SK-N-SH treated with all-trans-retinoic acid at 6 μM for 48 hours (cell line): ENCODE measurements at regions not wholly inside any gene's neighbourhood (a gene's known extent, or its start where the extent isn't known, plus 50 kb on each side); places are given as distances from the start of the nearest gene placed in this dataset.

Source experiments
- ATAC-seq: fragments of 200-7000 bp; cut with Tn5 transposase; 3 replicates; pipeline ENCODE4 v1.9.1; 2020; ENCODE audit warnings: mild to moderate bottlenecking, moderate library complexity
- ARNTL ChIP-seq: fragments of 450-650 bp; formaldehyde crosslinking; IDR thresholded peaks from 2 replicates; pipeline ENCODE4 v1.5.0; 2020; ENCODE audit warnings: low read depth, mild to moderate bottlenecking, moderate library complexity, borderline replicate concordance
- BACH2 ChIP-seq: fragments of 250-450 bp; sonication (Bioruptor Pico); IDR thresholded peaks from 2 replicates; pipeline ENCODE4 v1.9.0; 2021; ENCODE audit warnings: mild to moderate bottlenecking, borderline replicate concordance
- CREB5 ChIP-seq: fragments of 250-450 bp; sonication (Bioruptor Pico); IDR thresholded peaks from 2 replicates; pipeline ENCODE4 v1.5.1; 2020; ENCODE audit warnings: low read depth, mild to moderate bottlenecking, moderate library complexity
- CSDC2 ChIP-seq: fragments of 250-450 bp; sonication (Bioruptor Pico); IDR thresholded peaks from 2 replicates; pipeline ENCODE4 v1.5.0; 2020; ENCODE audit warnings: mild to moderate bottlenecking, moderate library complexity
- CSRNP3 ChIP-seq: fragments of 250-450 bp; sonication (Bioruptor Pico); IDR thresholded peaks from 2 replicates; pipeline ENCODE4 v1.5.1; 2021; ENCODE audit warnings: mild to moderate bottlenecking, moderate library complexity
- ESRRG ChIP-seq: fragments of 250-450 bp; sonication (Bioruptor Pico); IDR thresholded peaks from 2 replicates; pipeline ENCODE4 v1.6.1; 2021; ENCODE audit warnings: mild to moderate bottlenecking
- ISL1 ChIP-seq: fragments of 250-450 bp; sonication (Bioruptor Pico); IDR thresholded peaks from 2 replicates; pipeline ENCODE4 v2.1.2; 2022; ENCODE audit warnings: mild to moderate bottlenecking, moderate library complexity
- OSR1 ChIP-seq: fragments of 250-450 bp; sonication (Bioruptor Pico); IDR thresholded peaks from 2 replicates; pipeline ENCODE4 v1.8.0; 2022; ENCODE audit warnings: moderate library complexity, mild to moderate bottlenecking, inconsistent platforms
- POU6F1 ChIP-seq: fragments of 250-450 bp; sonication (Bioruptor Pico); IDR thresholded peaks from 2 replicates; pipeline ENCODE4 v1.8.0; 2021; ENCODE audit warnings: low read depth, mild to moderate bottlenecking, moderate library complexity, borderline replicate concordance
- PPARA ChIP-seq: fragments of 250-450 bp; sonication (Bioruptor Pico); IDR thresholded peaks from 2 replicates; pipeline ENCODE4 v1.5.0; 2020; ENCODE audit warnings: mild to moderate bottlenecking, borderline replicate concordance
- RARB ChIP-seq: fragments of 250-450 bp; sonication (Bioruptor Pico); IDR thresholded peaks from 2 replicates; pipeline ENCODE4 v1.8.0; 2021; ENCODE audit warnings: mild to moderate bottlenecking, moderate library complexity
- SNAI2 ChIP-seq: fragments of 250-450 bp; sonication (Bioruptor Pico); IDR thresholded peaks from 2 replicates; pipeline ENCODE4 v1.5.0; 2020; ENCODE audit warnings: mild to moderate bottlenecking, moderate library complexity
- TCF4 ChIP-seq: fragments of 250-450 bp; sonication (Bioruptor Pico); IDR thresholded peaks from 2 replicates; pipeline ENCODE4 v1.8.0; 2021; ENCODE audit warnings: mild to moderate bottlenecking, moderate library complexity, borderline replicate concordance
- TOX ChIP-seq: fragments of 250-450 bp; sonication (Bioruptor Pico); IDR thresholded peaks from 2 replicates; pipeline ENCODE4 v1.8.0; 2021; ENCODE audit warnings: mild to moderate bottlenecking, moderate library complexity, borderline replicate concordance
- TSHZ2 ChIP-seq: fragments of 250-450 bp; sonication (Bioruptor Pico); IDR thresholded peaks from 2 replicates; pipeline ENCODE4 v1.5.0; 2020; ENCODE audit warnings: mild to moderate bottlenecking, moderate library complexity
- ZC3H10 ChIP-seq: fragments of 250-450 bp; sonication (Bioruptor Pico); IDR thresholded peaks from 2 replicates; pipeline ENCODE4 v1.5.1; 2021; ENCODE audit warnings: mild to moderate bottlenecking, moderate library complexity
- ZFP3 ChIP-seq: fragments of 250-450 bp; sonication (Bioruptor Pico); IDR thresholded peaks from 2 replicates; pipeline ENCODE4 v1.5.0; 2020; ENCODE audit warnings: mild to moderate bottlenecking, moderate library complexity
- ZFP30 ChIP-seq: fragments of 450-650 bp; formaldehyde crosslinking; IDR thresholded peaks from 2 replicates; pipeline ENCODE4 v1.5.0; 2022; ENCODE audit warnings: mild to moderate bottlenecking, moderate library complexity
- ZNF565 ChIP-seq: fragments of 450-650 bp; formaldehyde crosslinking; conservative IDR thresholded peaks from 2 replicates; pipeline ENCODE4 v1.5.0; 2020; ENCODE audit warnings: low read depth, mild to moderate bottlenecking, moderate library complexity
- ZNF70 ChIP-seq: fragments of 450-650 bp; formaldehyde crosslinking; IDR thresholded peaks from 2 replicates; pipeline ENCODE4 v1.5.0; 2020; ENCODE audit warnings: mild to moderate bottlenecking, moderate library complexity
- ZNF8 ChIP-seq: fragments of 450-650 bp; formaldehyde crosslinking; IDR thresholded peaks from 2 replicates; pipeline ENCODE4 v1.5.0; 2020; ENCODE audit warnings: mild to moderate bottlenecking, moderate library complexity

GRCh38 chr11:112448806-112449205 is 188.1 kb upstream of the PLET1 start:
- TF ChIP-seq CSRNP3 (CRISPR knock-in tag) (no peak), TSHZ2 (CRISPR knock-in tag) (no peak), POU6F1 (CRISPR knock-in tag) (no peak), CREB5 (no peak), SNAI2 (CRISPR knock-in tag) (no peak), ZFP30 (no peak), BACH2 (CRISPR knock-in tag) (no peak), ARNTL (CRISPR knock-in tag) (no peak), ZNF8 (CRISPR knock-in tag) (no peak), TCF4 (no peak), PPARA (CRISPR knock-in tag) (no peak), ZFP3 (no peak), OSR1 (CRISPR knock-in tag) (no peak), CSDC2 (CRISPR knock-in tag) (no peak), ESRRG (CRISPR knock-in tag) (no peak), TOX (no peak), ZNF565 (CRISPR knock-in tag) (no peak)
- ATAC-seq: no peak

- ATAC-seq: no peak
- TF ChIP-seq ARNTL (CRISPR knock-in tag): no peak
- TF ChIP-seq PPARA (CRISPR knock-in tag): no peak
Observed at GRCh38 chr11:112451250-112451649, 190.6 kb upstream of the PLET1 start.

GRCh38 chr11:112453601-112454577 is 193.2 kb upstream of the PLET1 start:
- peak; percentile 70 for ATAC-seq
- no peak for TF ChIP-seq CSRNP3 (CRISPR knock-in tag)
- TF ChIP-seq ZNF70 (CRISPR knock-in tag): no peak
- TF ChIP-seq ESRRG (CRISPR knock-in tag): no peak
- TF ChIP-seq ARNTL (CRISPR knock-in tag): no peak
- no peak for TF ChIP-seq ZNF8 (CRISPR knock-in tag)
- TF ChIP-seq ZFP3: no peak
- TF ChIP-seq TSHZ2 (CRISPR knock-in tag): no peak
- no peak for TF ChIP-seq RARB (CRISPR knock-in tag)
- TF ChIP-seq TCF4: no peak
- TF ChIP-seq SNAI2 (CRISPR knock-in tag): no peak
- no peak for TF ChIP-seq ISL1
- no peak for TF ChIP-seq ZC3H10 (CRISPR knock-in tag)
